Fibroblast of the aortic adventitia (primary cell): ENCODE measurements at regions not wholly inside any gene's neighbourhood (a gene's known extent, or its start where the extent isn't known, plus 50 kb on each side); places are given as distances from the start of the nearest gene placed in this dataset.

Source experiments
- DNase-seq: peaks from one replicate; pipeline ENCODE4 v3.0.0-alpha.2; 2010; ENCODE audit warnings: low read depth
- H3K4me3 ChIP-seq: 2 replicates; pipeline ENCODE4 v1.5.1; 2011; ENCODE audit warnings: low read depth, mild to moderate bottlenecking, control low read depth, low read length, moderate library complexity
- TF ChIP-seq, protein P1 (sequence below): IDR thresholded peaks from 2 replicates; pipeline ENCODE4 v1.5.1; 2011; ENCODE audit warnings: mild to moderate bottlenecking, low read length, control low read depth, inconsistent platforms; ENCODE audit not compliant: insufficient read depth

DNA sequence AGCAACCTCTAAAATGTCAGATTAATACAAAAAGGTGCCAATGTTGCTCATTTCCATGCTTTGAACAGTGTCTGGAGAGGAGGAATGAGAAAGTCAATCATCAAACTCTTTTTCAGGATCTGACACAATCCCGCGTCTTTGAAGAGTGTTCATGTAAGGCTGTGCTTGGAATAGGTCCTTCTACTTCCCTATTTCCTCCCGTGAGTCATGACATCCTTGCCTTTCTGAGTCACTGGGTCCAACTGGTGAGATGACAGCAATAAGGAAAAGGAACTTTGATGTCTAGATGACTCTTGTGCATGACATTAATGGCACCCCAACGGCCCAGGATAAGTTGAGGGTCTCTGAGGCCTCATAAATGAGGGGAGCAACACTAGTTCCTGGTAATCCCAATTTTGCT is 109.0 kb upstream of the CELF4 start:
- no peak for DNase-seq
- H3K4me3 ChIP-seq, result no peak overlapping the region
- TF ChIP-seq, protein P1, sequence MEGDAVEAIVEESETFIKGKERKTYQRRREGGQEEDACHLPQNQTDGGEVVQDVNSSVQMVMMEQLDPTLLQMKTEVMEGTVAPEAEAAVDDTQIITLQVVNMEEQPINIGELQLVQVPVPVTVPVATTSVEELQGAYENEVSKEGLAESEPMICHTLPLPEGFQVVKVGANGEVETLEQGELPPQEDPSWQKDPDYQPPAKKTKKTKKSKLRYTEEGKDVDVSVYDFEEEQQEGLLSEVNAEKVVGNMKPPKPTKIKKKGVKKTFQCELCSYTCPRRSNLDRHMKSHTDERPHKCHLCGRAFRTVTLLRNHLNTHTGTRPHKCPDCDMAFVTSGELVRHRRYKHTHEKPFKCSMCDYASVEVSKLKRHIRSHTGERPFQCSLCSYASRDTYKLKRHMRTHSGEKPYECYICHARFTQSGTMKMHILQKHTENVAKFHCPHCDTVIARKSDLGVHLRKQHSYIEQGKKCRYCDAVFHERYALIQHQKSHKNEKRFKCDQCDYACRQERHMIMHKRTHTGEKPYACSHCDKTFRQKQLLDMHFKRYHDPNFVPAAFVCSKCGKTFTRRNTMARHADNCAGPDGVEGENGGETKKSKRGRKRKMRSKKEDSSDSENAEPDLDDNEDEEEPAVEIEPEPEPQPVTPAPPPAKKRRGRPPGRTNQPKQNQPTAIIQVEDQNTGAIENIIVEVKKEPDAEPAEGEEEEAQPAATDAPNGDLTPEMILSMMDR, result no peak

DNA sequence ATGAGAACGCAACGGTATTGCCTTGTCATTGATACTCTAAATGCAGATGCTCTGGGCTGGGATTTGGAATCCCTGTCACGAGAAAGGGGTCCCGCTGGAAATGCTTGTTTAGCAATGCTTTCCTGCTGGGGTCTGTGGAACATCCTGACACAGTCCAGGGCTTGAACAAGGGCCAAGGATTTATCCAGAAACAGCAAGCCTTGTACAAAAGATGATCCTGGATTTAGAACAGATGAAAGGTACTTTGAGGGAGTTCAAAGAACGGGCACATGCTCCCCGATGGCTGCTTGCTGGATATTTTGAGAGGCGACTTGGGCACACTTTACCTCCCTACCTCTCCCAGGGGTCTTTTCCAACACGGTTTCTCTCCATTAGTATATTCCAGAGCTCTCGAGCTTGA is 108.1 kb upstream of the CELF4 start:
- TF ChIP-seq, protein P1, result no peak
- H3K4me3 ChIP-seq, result no peak overlapping the region
- DNase-seq, result no peak

DNA sequence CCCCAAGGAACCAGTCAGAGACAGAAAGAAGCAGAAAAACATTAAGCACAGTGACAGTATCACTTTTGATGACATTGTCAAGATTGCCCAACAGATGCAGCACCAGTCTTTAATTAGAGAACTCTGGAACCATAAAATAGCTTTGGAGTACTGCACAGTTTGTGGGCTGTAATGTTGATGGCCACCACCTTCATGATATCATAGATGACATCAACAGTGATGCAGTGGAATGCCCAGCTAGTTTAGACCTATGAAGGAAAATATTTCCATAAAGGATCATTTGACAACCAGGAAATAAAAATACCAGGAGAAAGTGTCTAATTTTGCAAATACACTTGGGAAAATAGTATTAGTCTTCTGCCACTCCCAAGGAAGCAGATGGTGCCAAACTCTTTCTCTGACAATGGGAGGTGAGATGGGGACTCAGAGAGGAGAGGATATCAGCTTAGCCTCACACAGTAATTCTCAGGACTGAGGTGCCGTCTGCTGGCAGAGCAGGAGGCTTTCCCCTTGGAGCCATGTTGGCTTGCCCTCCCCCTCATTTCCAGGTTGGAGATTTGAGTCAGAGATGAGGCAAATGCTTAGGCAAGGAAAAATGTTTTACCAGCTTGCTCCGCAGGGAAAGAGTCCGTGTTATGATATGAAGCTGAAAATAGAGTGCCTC is 107.5 kb upstream of the CELF4 start:
- TF ChIP-seq, protein P1, result no peak
- H3K4me3 ChIP-seq, result no peak overlapping the region
- DNase-seq, result no peak

DNA sequence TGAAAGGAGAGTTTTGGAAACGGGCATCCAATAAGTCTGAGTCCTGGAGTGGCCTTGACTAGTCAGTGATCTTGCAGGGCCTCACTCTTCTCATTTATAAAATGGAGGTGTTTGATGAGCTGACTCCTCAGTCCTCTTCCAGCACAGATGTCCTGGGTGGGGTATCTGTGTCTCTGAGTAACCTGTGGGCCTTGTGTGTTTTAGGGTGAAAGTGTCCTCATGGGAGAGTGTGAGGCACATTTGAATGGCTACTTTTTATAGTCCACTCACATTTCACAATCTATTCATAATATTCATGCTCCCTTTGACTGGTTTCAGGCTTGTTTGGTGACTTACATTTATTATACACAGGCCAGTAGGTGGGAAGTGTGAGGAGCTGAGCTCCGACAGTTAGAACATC is 106.4 kb upstream of the CELF4 start:
- no peak overlapping the region for H3K4me3 ChIP-seq
- no peak for DNase-seq
- TF ChIP-seq, protein P1, result no peak

DNA sequence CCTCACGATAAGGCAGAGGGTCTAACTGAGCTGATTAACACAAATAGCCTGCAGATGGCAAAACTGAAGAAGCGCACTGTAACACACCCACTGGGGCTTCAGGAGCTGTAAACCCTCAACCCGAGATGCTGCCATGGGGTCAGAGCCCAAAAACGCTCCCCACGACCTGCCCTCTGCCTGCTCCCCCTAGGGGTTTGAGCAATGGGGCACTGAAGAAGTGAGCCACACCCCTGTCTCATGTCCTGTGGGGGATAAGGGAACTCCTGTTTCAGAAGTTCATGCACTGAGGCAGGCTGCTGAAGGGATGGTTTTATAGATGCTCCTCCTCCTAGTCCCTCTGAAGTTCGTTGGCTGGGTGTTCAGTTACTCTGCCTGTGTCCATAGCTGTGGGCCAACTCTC is 105.9 kb upstream of the CELF4 start:
- TF ChIP-seq, protein P1, result no peak
- H3K4me3 ChIP-seq, result no peak overlapping the region
- DNase-seq, result no peak

DNA sequence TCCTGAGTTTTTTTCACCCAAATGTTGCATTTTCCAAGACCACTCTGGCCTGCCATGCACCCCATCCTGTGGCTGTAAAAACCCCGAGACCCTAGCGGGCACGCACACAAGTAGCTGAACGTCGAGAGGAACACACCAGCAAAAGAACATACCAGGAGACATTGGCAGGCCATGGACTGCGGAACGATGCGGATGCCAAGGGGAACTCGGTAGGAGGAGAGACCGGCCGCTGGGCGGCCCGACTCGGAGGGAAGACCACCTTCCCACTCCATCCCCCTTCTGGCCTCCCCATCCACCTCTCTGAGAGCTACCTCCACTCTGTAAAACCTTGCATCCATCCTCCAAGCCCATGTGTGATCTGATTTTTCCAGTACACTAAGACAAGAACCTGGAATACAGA is 105.5 kb upstream of the CELF4 start:
- DNase-seq, result no peak
- TF ChIP-seq, protein P1, result no peak
- no peak overlapping the region for H3K4me3 ChIP-seq

DNA sequence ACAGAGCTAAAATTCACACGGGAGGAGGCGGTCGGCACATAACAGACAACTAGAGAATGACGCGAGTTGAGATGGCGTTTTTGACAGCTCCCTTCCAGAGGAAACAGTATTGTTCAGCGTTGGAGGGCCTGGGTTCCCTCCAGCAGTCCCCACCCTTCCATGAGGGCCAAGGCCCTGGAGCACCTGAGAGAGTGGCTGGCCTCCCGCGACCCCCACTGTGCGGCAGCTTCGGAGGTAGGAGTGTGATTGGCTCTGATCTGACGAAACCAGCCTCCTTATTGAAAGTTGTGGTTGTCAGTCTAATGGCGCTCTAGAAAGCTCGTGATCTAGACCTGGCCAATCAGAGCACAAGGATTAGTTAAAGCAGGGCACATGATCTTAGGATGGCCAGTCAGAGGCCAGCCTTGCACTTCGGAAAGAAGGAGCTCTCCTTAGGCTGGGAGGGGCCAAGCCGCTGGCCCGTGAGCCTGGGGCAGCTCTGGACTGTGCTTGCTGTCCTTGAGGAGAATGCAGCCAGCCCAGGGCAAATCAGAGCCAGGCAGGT is 104.5 kb upstream of the CELF4 start:
- DNase-seq, result no peak
- H3K4me3 ChIP-seq, result no peak overlapping the region
- TF ChIP-seq, protein P1, result no peak
